Activated CD4-positive, alpha-beta memory T cell treated with anti-CD3 and anti-CD28 coated beads, Interleukin-2, amount 10 ng/mL, durations not matched to agents 7 days and 5 days (primary cell): ENCODE measurements at regions not wholly inside any gene's neighbourhood (a gene's known extent, or its start where the extent isn't known, plus 50 kb on each side); places are given as distances from the start of the nearest gene placed in this dataset.
"Not testable (repeated sequence)": the region's sequence is repeated elsewhere in the genome, so short reads cannot be mapped to it uniquely, and the experiment has no call there.

Source experiments
- CTCF ChIA-PET: fragments of 350-600 bp; sonication (Branson Sonifier 250); formaldehyde crosslinking; loops from one replicate; lab custom pipeline; 2021; ENCODE audit warnings: antibody characterized with exemption, inconsistent platforms; lab: Charles Lee
- POLR2A ChIA-PET: fragments of 350-600 bp; sonication (Branson Sonifier 250); formaldehyde crosslinking; loops from one replicate; lab custom pipeline; 2021; ENCODE audit warnings: antibody characterized with exemption; lab: Charles Lee
- DNase-seq: peaks from one replicate; pipeline ENCODE4 v3.0.0-alpha.2; 2020
- H3K27ac Mint-ChIP-seq: one replicate; pipeline ENCODE4 v1.8.0; 2021; ENCODE audit warnings: mild to moderate bottlenecking, mixed read lengths
- H3K27me3 Mint-ChIP-seq: one replicate; pipeline ENCODE4 v1.8.0; 2021; ENCODE audit warnings: mixed read lengths
- H3K36me3 Mint-ChIP-seq: one replicate; pipeline ENCODE4 v1.8.0; 2021; ENCODE audit warnings: low read depth, mixed read lengths
- H3K4me1 Mint-ChIP-seq: one replicate; pipeline ENCODE4 v1.8.0; 2021; ENCODE audit warnings: mixed read lengths
- H3K4me3 Mint-ChIP-seq: one replicate; pipeline ENCODE4 v1.8.0; 2021; ENCODE audit warnings: mild to moderate bottlenecking, mixed read lengths
- H3K9me3 Mint-ChIP-seq: one replicate; pipeline ENCODE4 v1.8.0; 2021; ENCODE audit warnings: mixed read lengths

DNA sequence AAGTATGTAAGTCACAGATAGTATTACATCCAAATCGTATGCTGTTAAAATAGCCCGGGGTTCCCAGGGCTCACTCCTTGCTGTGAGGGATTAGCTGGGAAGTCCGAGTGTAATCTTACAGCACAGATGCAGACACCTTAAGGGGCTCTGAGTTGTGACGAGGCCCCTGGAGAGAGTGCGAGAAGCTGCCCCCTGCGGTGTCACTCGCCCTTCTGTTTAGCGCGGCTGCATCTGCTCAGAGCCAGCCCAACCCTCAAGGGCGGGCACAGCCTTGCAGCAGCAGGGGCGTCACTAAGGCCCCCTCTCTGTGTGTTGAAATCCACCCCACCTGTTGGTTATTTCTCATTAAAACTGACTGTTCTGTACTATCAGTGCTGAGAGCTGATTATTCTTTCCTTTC is 135.8 kb downstream of the LAT start:
- H3K27ac Mint-ChIP-seq, CTCF ChIA-PET, POLR2A ChIA-PET, H3K9me3 Mint-ChIP-seq, H3K27me3 Mint-ChIP-seq, H3K4me3 Mint-ChIP-seq: not testable (repeated sequence)
- Mint-ChIP-seq H3K4me1 (peaks cover 17% of the 10 kb centered on the region), H3K36me3 (peaks cover 35% of the 10 kb centered on the region)
- peak; percentile 7 for DNase-seq

DNA sequence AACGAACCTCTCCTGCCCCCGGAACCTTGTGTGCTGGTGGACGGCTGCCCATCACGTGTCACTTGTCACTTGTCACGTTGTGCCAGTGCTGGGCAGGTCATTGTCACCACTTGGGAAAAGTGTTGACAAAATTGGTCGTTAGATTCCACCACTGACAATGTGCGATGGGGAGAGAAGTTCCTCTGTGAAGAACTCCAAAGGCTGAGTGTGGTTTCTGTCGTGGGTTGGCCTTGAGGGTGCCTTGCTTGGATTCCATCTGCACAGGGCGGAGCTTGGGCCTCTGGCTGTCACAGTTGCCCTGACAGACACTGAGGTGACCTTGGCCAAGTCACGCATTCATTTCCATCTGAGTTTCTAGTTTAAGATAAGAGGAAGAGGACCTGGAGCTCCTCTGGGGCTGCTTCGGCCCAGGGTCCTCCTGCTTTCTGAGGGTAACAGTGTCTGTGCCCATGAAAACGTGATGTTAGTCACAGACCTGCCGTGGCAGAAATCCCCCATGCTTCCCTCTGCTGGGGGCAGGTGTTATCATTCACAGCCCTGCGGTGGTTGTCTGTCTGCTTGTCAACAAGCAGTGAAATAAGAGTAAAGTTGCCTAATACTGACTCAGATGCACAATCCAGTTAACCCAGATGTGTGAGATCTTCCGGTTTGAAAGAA is 133.6 kb downstream of the LAT start:
- H3K27ac Mint-ChIP-seq, CTCF ChIA-PET, H3K4me3 Mint-ChIP-seq: not testable (repeated sequence)

DNA sequence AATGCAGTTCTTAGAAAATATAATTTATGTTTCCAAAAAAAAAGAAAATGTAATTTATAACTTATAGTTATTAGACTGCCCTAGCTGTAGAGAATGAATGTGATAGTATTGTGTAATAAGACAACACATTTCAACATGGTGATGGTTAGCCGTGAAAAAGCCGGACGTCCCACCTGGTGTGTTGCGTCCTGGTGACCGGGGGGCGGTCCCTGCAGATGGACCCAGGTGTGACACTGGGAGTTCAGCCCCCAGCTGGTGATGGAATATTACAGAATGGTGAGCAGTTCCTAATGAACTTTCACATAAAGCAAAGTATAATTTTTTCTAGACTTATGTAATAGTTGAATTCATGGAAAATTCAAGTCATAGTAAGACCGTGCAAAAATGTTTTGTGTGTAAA is 132.8 kb downstream of the LAT start:
- Mint-ChIP-seq H3K4me1 (peaks cover 45% of the 10 kb centered on the region), H3K36me3 (peaks cover 56% of the 10 kb centered on the region), H3K27ac (no peak overlapping the region), H3K27me3 (no peaks in the 10 kb centered on the region), H3K4me3 (no peak overlapping the region), H3K9me3 (no peaks in the 10 kb centered on the region)
- ChIA-PET CTCF (no interaction called here), POLR2A (no interaction called here)
- peak; percentile 9 for DNase-seq

More for the DNA sequence above, 133.6 kb downstream of the LAT start:
- POLR2A ChIA-PET, H3K9me3 Mint-ChIP-seq, H3K27me3 Mint-ChIP-seq: not testable (repeated sequence)
- DNase-seq: peak; percentile 11
- Mint-ChIP-seq H3K4me1 (peaks cover 39% of the 10 kb centered on the region), H3K36me3 (peaks cover 51% of the 10 kb centered on the region)

DNA sequence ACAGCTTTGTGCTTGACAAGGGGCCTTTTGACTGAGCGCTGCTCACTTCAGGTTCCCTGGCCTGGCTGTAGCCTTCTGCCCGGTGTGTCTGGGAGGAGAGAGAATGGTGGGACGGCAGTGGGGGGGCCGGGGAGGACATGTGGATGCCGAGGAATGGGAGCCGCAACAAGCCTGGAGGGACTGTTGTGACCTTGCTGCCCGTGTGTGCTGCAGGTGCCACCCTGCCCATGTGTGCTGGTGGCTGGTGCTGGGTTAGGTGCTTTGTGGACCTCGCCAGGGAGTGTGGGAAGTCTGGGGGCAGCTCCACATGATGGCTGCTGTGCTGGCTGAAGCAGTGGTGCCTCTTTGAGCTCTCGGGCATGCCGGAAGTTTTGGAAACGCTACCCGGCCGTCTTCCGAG is 132.1 kb downstream of the LAT start:
- Mint-ChIP-seq H3K27ac (peak overlapping the region; percentile 8), H3K36me3 (peaks cover 56% of the 10 kb centered on the region), H3K27me3 (no peaks in the 10 kb centered on the region), H3K4me3 (no peak overlapping the region), H3K4me1 (peaks cover 51% of the 10 kb centered on the region), H3K9me3 (no peaks in the 10 kb centered on the region)
- DNase-seq: peak; percentile 11
- POLR2A ChIA-PET: no interaction called here
- CTCF ChIA-PET: no interaction called here

DNA sequence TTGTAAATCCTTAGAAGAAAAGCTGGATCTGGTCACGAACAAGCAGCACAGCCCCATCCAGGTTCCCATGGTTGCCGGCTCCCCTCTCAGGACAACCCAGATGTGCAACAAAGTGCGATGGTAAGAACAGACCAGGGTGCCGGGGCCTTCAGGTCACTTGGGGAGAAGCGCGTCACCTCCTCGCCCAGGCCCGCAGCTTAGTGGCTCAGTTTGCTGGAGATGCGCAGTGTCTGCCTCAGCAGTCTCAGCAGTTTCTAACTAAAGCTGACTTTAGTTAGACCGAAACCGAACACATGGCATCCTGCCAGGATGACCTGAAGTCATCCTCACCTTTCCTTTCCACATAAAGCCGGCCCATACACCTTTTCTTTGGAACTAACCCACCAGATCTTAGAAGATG is 131.4 kb downstream of the LAT start:
- POLR2A ChIA-PET: not testable (repeated sequence)
- peaks cover 57% of the 10 kb centered on the region for H3K36me3 Mint-ChIP-seq

DNA sequence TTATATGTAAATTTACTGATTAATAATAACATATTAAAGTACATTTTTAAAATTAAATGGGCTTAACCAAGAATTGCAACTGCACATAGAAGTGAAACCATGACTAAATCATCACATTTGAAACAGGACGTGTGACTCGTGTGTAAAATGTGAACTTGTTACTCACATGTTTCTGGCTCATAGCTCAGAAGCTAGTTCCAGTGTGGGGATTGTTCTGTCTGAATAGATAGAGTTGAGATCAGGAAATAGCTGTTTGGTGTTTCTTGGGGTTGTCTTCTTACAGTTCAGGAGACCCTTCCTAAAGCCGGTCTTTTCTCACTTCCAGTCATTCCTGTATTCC is 130.9 kb downstream of the LAT start:
- peaks cover 63% of the 10 kb centered on the region for H3K4me1 Mint-ChIP-seq
- H3K27me3 Mint-ChIP-seq, POLR2A ChIA-PET, DNase-seq, H3K9me3 Mint-ChIP-seq, H3K4me3 Mint-ChIP-seq: not testable (repeated sequence)
- peaks cover 60% of the 10 kb centered on the region for H3K36me3 Mint-ChIP-seq
- peak overlapping the region; percentile 44 for H3K27ac Mint-ChIP-seq
- CTCF ChIA-PET: interaction anchor here (0.8 to 1.0 kb wide), 2 partner anchors 34 to 48 kb away, joined by 3 read pairs; no protein-coding TSS in a partner anchor

More for the DNA sequence above, 131.4 kb downstream of the LAT start:
- not testable (repeated sequence) for H3K27me3 Mint-ChIP-seq, H3K9me3 Mint-ChIP-seq, H3K4me3 Mint-ChIP-seq
- DNase-seq: peak; percentile 15
- Mint-ChIP-seq H3K4me1 (peaks cover 59% of the 10 kb centered on the region), H3K27ac (peak overlapping the region; percentile 36)
- CTCF ChIA-PET: interaction anchor here (0.8 kb wide), 1 partner anchor 34 kb away, joined by 3 read pairs; no protein-coding TSS in a partner anchor

DNA sequence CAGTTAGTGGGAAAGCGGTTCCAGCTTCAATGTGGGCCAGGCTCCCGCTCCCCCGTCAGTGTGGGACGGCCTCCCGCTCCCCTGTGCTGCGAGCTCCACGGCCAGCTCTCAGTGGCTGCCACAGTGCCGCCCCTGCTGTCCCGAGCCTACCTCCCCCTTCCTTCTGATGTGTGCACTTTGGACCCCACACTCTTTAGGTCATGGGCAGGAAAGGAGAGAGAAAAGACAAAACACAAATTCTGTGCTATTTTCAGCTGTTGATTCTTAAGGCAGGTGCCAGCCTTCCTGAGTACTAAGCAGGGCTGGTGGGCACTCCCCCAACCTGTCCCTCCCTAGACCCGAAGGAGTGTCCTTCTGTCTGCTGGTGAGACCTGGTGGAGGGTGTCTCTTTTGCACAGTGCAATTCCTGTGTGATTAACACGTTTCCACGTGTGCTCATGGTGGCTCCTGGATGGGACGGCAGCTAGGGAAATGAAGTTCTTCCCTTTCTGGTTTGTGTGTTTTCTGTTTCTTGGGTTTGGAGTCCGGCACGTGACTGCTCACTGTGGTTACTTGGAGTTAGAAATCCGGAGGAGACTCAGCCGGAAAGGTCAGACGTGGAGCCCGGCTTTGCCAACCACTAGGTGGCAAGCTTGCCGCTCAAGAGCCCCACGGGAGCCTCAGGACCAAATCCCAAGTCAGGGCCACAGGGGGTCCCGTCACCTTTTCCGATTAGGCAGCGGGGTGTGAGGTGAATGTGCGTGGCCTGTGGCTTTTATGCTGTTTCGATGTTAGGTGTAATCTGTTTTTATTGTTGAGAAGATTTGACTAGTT is 130.3 kb downstream of the LAT start:
- H3K9me3 Mint-ChIP-seq, H3K4me3 Mint-ChIP-seq, H3K27me3 Mint-ChIP-seq, POLR2A ChIA-PET: not testable (repeated sequence)
- peaks cover 66% of the 10 kb centered on the region for H3K4me1 Mint-ChIP-seq
- CTCF ChIA-PET: interaction anchor here (0.8 to 1.0 kb wide), 2 partner anchors 35 to 49 kb away, joined by 3 read pairs; no protein-coding TSS in a partner anchor
- H3K27ac Mint-ChIP-seq: peak overlapping the region; percentile 76
- peak; percentile 41 for DNase-seq
- H3K36me3 Mint-ChIP-seq: peaks cover 60% of the 10 kb centered on the region

DNA sequence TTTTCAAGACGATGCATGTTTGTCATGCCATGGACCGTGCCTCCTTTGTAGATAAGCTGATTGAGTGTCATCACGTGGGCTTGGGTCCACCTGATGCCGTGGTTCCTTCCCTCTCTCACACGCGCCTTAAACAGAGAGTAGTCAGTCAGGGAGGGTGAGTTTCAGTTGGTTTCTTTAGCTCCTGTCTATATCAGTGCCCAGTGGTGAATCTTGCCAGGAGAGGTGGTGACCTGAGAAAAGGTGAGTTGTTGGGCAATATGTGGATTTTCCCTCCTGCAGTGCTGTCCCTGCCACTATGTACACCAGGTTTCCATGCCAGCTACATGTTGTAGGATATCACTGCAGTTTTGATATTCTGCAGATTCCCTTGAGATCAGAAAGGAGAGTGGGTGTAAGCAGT is 129.7 kb downstream of the LAT start:
- Mint-ChIP-seq H3K9me3 (no peaks in the 10 kb centered on the region), H3K4me3 (no peak overlapping the region), H3K36me3 (peaks cover 60% of the 10 kb centered on the region), H3K27me3 (no peaks in the 10 kb centered on the region), H3K27ac (peak overlapping the region; percentile 40), H3K4me1 (peaks cover 68% of the 10 kb centered on the region)
- no peak for DNase-seq
- POLR2A ChIA-PET: no interaction called here
- CTCF ChIA-PET: no interaction called here

DNA sequence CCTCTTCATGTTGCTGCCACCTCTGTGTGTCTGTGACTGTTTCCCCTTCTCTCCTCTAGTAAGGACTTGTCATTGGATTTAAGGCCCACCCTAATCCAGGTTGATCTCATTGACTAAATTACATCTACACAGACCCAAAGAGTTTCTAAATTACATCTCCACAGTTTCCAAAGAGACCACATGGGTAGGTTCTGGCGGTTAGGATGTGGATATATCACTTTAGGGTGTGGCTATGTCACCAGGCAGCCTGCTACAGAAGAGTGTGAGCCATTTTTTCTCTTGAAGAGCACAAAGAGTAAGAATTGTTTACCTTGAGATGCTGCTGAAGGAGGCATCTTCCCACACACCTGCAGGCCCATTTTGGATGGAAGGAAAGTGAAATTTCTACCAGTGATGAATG is 128.6 kb downstream of the LAT start:
- H3K4me3 Mint-ChIP-seq, H3K27me3 Mint-ChIP-seq, CTCF ChIA-PET, POLR2A ChIA-PET, H3K9me3 Mint-ChIP-seq: not testable (repeated sequence)
- Mint-ChIP-seq H3K36me3 (peaks cover 60% of the 10 kb centered on the region), H3K27ac (peak overlapping the region; percentile 71), H3K4me1 (peaks cover 66% of the 10 kb centered on the region)
- DNase-seq: peak; percentile 29

DNA sequence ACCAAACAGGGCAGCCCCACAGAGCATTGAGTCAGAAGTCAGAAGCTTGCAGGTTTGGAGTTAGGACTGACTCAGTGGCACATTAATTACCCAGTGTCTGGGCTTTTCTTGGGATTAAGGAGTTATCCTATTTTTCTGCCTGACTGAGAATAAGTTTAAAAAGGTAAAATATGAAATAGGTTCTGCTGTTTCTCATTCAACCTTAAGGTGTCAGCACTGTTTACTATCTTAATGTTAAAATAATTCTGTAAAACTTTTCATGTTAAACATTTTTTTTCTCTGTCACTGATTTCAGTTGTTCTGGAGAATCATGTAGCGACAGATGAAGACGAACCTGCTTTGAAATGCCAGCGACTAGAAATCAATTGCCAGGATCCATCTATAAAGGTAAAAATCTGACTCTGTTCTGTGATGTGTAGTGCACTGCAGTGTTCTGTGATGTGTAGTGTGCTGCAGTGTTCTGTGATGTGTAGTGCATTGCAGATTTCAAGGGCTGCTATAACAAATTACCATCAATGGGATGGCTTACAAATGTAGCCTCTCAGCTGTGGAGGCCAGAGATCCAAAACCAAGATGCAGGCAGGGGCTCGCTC is 128.0 kb downstream of the LAT start:
- H3K27ac Mint-ChIP-seq: peak overlapping the region; percentile 75

DNA sequence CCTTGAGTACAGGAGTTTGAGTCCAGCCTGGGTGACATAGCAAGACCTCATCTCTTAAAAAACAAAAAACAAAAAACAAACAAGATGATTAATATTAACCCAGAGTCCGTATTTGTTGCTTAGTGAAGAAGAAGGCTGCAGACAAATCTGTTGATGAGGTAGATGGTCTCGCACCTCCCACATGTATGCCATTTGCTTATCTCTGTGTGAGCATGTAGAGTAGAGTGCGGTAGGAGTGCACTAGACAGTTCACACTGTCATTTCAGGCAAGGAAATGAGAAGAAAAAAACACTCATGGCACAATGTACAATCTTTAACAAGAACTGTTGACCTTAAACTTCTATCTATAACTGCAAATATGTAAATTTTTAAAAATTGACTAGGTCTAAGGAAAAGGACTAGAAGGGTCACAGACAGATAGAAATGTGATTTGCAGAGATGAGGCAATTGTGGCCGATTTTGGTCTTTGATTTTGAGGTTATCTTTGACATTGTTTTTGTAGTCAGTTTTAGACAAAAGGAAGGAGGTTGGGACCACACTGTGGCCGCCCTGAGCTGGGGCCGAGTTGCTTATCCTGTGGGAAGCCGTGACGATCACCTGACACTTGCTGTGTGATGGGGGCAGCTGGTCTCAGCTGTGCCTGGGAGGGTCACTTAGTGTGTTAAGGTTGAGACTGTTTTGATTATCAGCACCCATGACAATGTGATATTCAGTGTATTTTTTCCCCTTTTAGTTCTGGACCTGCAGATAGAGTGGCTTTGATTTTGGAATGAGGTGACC is 127.2 kb downstream of the LAT start:
- peak overlapping the region; percentile 75 for H3K27ac Mint-ChIP-seq
- CTCF ChIA-PET, H3K9me3 Mint-ChIP-seq, H3K4me3 Mint-ChIP-seq, H3K27me3 Mint-ChIP-seq, POLR2A ChIA-PET, DNase-seq: not testable (repeated sequence)
- H3K36me3 Mint-ChIP-seq: peaks cover 49% of the 10 kb centered on the region
- peaks cover 62% of the 10 kb centered on the region for H3K4me1 Mint-ChIP-seq

More for the DNA sequence above, 128.0 kb downstream of the LAT start:
- CTCF ChIA-PET: no interaction called here
- peaks cover 54% of the 10 kb centered on the region for H3K36me3 Mint-ChIP-seq
- POLR2A ChIA-PET: no interaction called here
- no peak overlapping the region for H3K4me3 Mint-ChIP-seq
- no peaks in the 10 kb centered on the region for H3K9me3 Mint-ChIP-seq
- no peaks in the 10 kb centered on the region for H3K27me3 Mint-ChIP-seq
- DNase-seq: no peak
- peaks cover 65% of the 10 kb centered on the region for H3K4me1 Mint-ChIP-seq

DNA sequence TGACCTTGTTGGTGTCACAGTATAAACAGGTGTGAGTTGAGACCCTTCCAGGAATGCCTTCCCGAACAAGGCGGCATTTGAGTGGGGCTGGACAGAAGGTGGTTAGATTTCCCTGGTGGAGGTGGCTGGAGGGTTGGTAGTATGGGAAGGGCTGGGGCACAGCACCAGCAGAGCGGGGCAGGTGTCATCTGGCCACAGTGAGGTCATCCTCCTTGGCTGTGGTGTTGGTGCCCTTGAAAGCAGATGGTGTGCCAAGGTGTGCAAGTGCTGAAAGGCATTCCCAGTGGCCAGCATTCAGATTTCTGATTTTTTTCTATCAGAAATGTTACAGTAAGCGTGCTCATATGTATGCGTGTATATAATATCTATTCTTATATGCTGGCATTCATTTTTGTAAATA is 126.6 kb downstream of the LAT start:
- peaks cover 57% of the 10 kb centered on the region for H3K4me1 Mint-ChIP-seq
- CTCF ChIA-PET: no interaction called here
- no peaks in the 10 kb centered on the region for H3K27me3 Mint-ChIP-seq
- peaks cover 43% of the 10 kb centered on the region for H3K36me3 Mint-ChIP-seq
- H3K27ac Mint-ChIP-seq: peak overlapping the region; percentile 75
- no peaks in the 10 kb centered on the region for H3K9me3 Mint-ChIP-seq
- no peak for DNase-seq
- no peak overlapping the region for H3K4me3 Mint-ChIP-seq
- POLR2A ChIA-PET: no interaction called here
